HL-60 (cell line): ENCODE measurements at regions not wholly inside any gene's neighbourhood (a gene's known extent, or its start where the extent isn't known, plus 50 kb on each side); places are given as distances from the start of the nearest gene placed in this dataset.

Source experiments
- GABPA ChIP-seq: IDR thresholded peaks from 2 replicates; pipeline ENCODE4 v1.6.1; 2012; ENCODE audit warnings: low read depth
- POLR2AphosphoS5 ChIP-seq: IDR thresholded peaks from 2 replicates; pipeline ENCODE4 v1.6.1; 2012; ENCODE audit warnings: low read depth
- TF ChIP-seq, protein P1 (sequence below): IDR thresholded peaks from one replicate; pipeline ENCODE4 v1.5.1; 2011; ENCODE audit warnings: low read length, control low read depth, inconsistent platforms; ENCODE audit not compliant: insufficient read depth
- TF ChIP-seq, protein P2 (sequence below): IDR thresholded peaks from 2 replicates; pipeline ENCODE4 v1.6.1; 2012; ENCODE audit warnings: low read depth; ENCODE audit not compliant: insufficient replicate concordance

- TF ChIP-seq, protein P1, sequence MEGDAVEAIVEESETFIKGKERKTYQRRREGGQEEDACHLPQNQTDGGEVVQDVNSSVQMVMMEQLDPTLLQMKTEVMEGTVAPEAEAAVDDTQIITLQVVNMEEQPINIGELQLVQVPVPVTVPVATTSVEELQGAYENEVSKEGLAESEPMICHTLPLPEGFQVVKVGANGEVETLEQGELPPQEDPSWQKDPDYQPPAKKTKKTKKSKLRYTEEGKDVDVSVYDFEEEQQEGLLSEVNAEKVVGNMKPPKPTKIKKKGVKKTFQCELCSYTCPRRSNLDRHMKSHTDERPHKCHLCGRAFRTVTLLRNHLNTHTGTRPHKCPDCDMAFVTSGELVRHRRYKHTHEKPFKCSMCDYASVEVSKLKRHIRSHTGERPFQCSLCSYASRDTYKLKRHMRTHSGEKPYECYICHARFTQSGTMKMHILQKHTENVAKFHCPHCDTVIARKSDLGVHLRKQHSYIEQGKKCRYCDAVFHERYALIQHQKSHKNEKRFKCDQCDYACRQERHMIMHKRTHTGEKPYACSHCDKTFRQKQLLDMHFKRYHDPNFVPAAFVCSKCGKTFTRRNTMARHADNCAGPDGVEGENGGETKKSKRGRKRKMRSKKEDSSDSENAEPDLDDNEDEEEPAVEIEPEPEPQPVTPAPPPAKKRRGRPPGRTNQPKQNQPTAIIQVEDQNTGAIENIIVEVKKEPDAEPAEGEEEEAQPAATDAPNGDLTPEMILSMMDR = no peak
- no peak for TF ChIP-seq POLR2AphosphoS5
- TF ChIP-seq, protein P2, sequence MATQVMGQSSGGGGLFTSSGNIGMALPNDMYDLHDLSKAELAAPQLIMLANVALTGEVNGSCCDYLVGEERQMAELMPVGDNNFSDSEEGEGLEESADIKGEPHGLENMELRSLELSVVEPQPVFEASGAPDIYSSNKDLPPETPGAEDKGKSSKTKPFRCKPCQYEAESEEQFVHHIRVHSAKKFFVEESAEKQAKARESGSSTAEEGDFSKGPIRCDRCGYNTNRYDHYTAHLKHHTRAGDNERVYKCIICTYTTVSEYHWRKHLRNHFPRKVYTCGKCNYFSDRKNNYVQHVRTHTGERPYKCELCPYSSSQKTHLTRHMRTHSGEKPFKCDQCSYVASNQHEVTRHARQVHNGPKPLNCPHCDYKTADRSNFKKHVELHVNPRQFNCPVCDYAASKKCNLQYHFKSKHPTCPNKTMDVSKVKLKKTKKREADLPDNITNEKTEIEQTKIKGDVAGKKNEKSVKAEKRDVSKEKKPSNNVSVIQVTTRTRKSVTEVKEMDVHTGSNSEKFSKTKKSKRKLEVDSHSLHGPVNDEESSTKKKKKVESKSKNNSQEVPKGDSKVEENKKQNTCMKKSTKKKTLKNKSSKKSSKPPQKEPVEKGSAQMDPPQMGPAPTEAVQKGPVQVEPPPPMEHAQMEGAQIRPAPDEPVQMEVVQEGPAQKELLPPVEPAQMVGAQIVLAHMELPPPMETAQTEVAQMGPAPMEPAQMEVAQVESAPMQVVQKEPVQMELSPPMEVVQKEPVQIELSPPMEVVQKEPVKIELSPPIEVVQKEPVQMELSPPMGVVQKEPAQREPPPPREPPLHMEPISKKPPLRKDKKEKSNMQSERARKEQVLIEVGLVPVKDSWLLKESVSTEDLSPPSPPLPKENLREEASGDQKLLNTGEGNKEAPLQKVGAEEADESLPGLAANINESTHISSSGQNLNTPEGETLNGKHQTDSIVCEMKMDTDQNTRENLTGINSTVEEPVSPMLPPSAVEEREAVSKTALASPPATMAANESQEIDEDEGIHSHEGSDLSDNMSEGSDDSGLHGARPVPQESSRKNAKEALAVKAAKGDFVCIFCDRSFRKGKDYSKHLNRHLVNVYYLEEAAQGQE = no peak
- no peak for TF ChIP-seq GABPA
Observed at GRCh38 chr4:154065368-154065767, 276.5 kb upstream of the SFRP2 start.
